HepG2 (cell line): ENCODE measurements at regions not wholly inside any gene's neighbourhood (a gene's known extent, or its start where the extent isn't known, plus 50 kb on each side); places are given as distances from the start of the nearest gene placed in this dataset.

Experiments used
- ATAC-seq: fragments of 200-7000 bp; cut with Tn5 transposase; 3 replicates; pipeline ENCODE4 v1.9.1; 2020; ENCODE audit warnings: mild to moderate bottlenecking, moderate library complexity
- BruUV-seq: library from RNA; stranded (reverse); fragments of 400-500 nt; replicated peaks from 2 replicates; lab custom pipeline; 2021; lab: Mats Ljungman, UMichigan
- CTCF ChIA-PET: fragments of 300-600 bp; formaldehyde crosslinking; extraction: SDS; loops from one replicate; lab custom pipeline; 2021; ENCODE audit warnings: low total read pairs, inconsistent platforms, low intra/inter-chr PET ratio; lab: Yijun Ruan, JAX
- POLR2A ChIA-PET: fragments of 350-600 bp; sonication (Branson Sonifier 250); formaldehyde crosslinking; loops from one replicate; lab custom pipeline; 2020; ENCODE audit warnings: antibody characterized with exemption, inconsistent platforms; lab: Yijun Ruan, JAX
- DNase-seq: peaks from one replicate; pipeline ENCODE4 v3.0.0-alpha.2; 2015; ENCODE audit warnings: low spot score
- FAIRE-seq: peaks from 3 replicates; lab custom pipeline; 2011; peaks lifted over from hg19 to GRCh38; lab: Jason Lieb, UNC
- H2AFZ ChIP-seq: one replicate; pipeline ENCODE4 v1.6.1; 2011; ENCODE audit warnings: low read length, inconsistent platforms
- H3K27ac ChIP-seq: fragments of 300-600 bp; 3 replicates; pipeline ENCODE4 v1.8.0; 2011; ENCODE audit warnings: mixed run types, mild to moderate bottlenecking, mixed read lengths, low read length, inconsistent platforms; ENCODE audit not compliant: insufficient read depth; ENCODE audit errors: extremely low read length
- H3K27me3 ChIP-seq, 2 experiments: fragments of 200-600 bp in 1 of 2; 2 replicates in 1 of 2; 3 replicates in 1 of 2; pipeline versions ENCODE4 v1.6.0 to v1.8.0; 2011; ENCODE audit warnings: low read length in 2 of 2, mild to moderate bottlenecking in 2 of 2, moderate library complexity in 2 of 2, inconsistent platforms in 1 of 2; ENCODE audit not compliant: insufficient read depth in 2 of 2, control insufficient read depth in 1 of 2
- H3K36me3 ChIP-seq, 2 experiments: fragments of 200-600 bp in 1 of 2; replicated peaks in 1 of 2; 2 replicates in 1 of 2; 3 replicates in 1 of 2; pipeline versions ENCODE4 v1.5.1 to v1.8.0; 2011; ENCODE audit warnings: low read length in 2 of 2, inconsistent platforms in 1 of 2; ENCODE audit not compliant: insufficient read depth in 2 of 2, control insufficient read depth in 1 of 2
- H3K4me1 ChIP-seq: 2 replicates; pipeline ENCODE4 v1.5.1; 2012; ENCODE audit warnings: low read length, inconsistent platforms; ENCODE audit not compliant: insufficient read depth
- H3K4me2 ChIP-seq: 2 replicates; pipeline ENCODE4 v1.6.0; 2011; ENCODE audit warnings: low read depth, low read length, inconsistent platforms
- H3K4me3 ChIP-seq, 3 experiments: fragments of 200-600 bp in 1 of 3; sonication (generic), shearing (Covaris generic) in 1 of 3; replicated peaks in 1 of 3; 2 replicates each; pipeline ENCODE4 v1.5.1; 2011 to 2016; ENCODE audit warnings: low read length in 3 of 3, inconsistent platforms in 2 of 3, low read depth in 2 of 3, mild to moderate bottlenecking in 2 of 3, control low read depth in 1 of 3, mixed read lengths in 1 of 3; ENCODE audit not compliant: insufficient read depth in 1 of 3
- H3K79me2 ChIP-seq: one replicate; pipeline ENCODE4 v1.6.1; 2011; ENCODE audit warnings: low read length, inconsistent platforms; ENCODE audit not compliant: insufficient read depth
- H3K9ac ChIP-seq: 2 replicates; pipeline ENCODE4 v1.6.0; 2011; ENCODE audit warnings: mild to moderate bottlenecking, low read depth, low read length, inconsistent platforms; ENCODE audit not compliant: insufficient read depth
- H3K9me3 ChIP-seq: 2 replicates; pipeline ENCODE4 v1.5.1; 2012; ENCODE audit warnings: mild to moderate bottlenecking, low read length
- H4K20me1 ChIP-seq: 2 replicates; pipeline ENCODE4 v1.6.0; 2011; ENCODE audit warnings: inconsistent platforms, mild to moderate bottlenecking, low read length, moderate library complexity; ENCODE audit not compliant: insufficient read depth
- HOXA3 ChIP-seq: sonication (generic); formaldehyde crosslinking; IDR thresholded peaks from 2 replicates; pipeline ENCODE4 v1.5.0; 2020; ENCODE audit warnings: missing genetic modification reagents
- KLF13 ChIP-seq: sonication (generic); formaldehyde crosslinking; IDR thresholded peaks from 2 replicates; pipeline ENCODE4 v1.4.0; 2020; ENCODE audit warnings: mild to moderate bottlenecking, missing genetic modification reagents
- MED1 ChIP-seq: sonication (generic); formaldehyde crosslinking; IDR thresholded peaks from 2 replicates; pipeline ENCODE4 v1.4.0; 2020; ENCODE audit warnings: missing genetic modification reagents
- NFYC ChIP-seq: IDR thresholded peaks from 2 replicates; pipeline ENCODE4 v1.6.1; 2016; ENCODE audit warnings: missing genetic modification reagents, missing compliant biosample characterization
- ONECUT2 ChIP-seq: sonication (generic); formaldehyde crosslinking; IDR thresholded peaks from 2 replicates; pipeline ENCODE4 v1.4.0; 2020; ENCODE audit warnings: missing genetic modification reagents
- POGZ ChIP-seq: sonication (generic); formaldehyde crosslinking; IDR thresholded peaks from 2 replicates; pipeline ENCODE4 v1.4.0; 2020; ENCODE audit warnings: mild to moderate bottlenecking, missing genetic modification reagents
- RBAK ChIP-seq: sonication (generic); formaldehyde crosslinking; IDR thresholded peaks from 2 replicates; pipeline ENCODE4 v1.5.1; 2020; ENCODE audit warnings: mild to moderate bottlenecking, missing genetic modification reagents
- SIN3A ChIP-seq: IDR thresholded peaks from 2 replicates; pipeline ENCODE4 v1.6.1; 2011; ENCODE audit warnings: low read depth, mild to moderate bottlenecking, control low read depth, low read length, borderline replicate concordance
- TBX2 ChIP-seq: sonication (generic); formaldehyde crosslinking; IDR thresholded peaks from 2 replicates; pipeline ENCODE4 v1.5.0; 2020; ENCODE audit warnings: missing genetic modification reagents, mild to moderate bottlenecking, borderline replicate concordance
- YEATS4 ChIP-seq: sonication (generic); formaldehyde crosslinking; IDR thresholded peaks from 2 replicates; pipeline ENCODE4 v1.4.0; 2020; ENCODE audit warnings: missing genetic modification reagents, borderline replicate concordance
- ZMYM4 ChIP-seq: sonication (generic); formaldehyde crosslinking; IDR thresholded peaks from 2 replicates; pipeline ENCODE4 v1.8.1; 2023; ENCODE audit warnings: mild to moderate bottlenecking, missing genetic modification reagents
- ZNF235 ChIP-seq: sonication (generic); formaldehyde crosslinking; IDR thresholded peaks from 2 replicates; pipeline ENCODE4 v1.8.1; 2023; ENCODE audit warnings: mild to moderate bottlenecking, missing genetic modification reagents, borderline replicate concordance
- ZNF367 ChIP-seq: sonication (generic); formaldehyde crosslinking; IDR thresholded peaks from 2 replicates; pipeline ENCODE4 v1.4.0; 2020; ENCODE audit warnings: missing genetic modification reagents, borderline replicate concordance
- WGBS: methylation state at CpG from one replicate; pipeline ENCODE4 v1.1.6; 2017; ENCODE audit warnings: low lambda C conversion rate; 5-methylcytosine and 5-hydroxymethylcytosine counted together
- in situ Hi-C: cut with HindIII; loops from 2 replicates; pipeline ENCODE4 v1.10.0; 2017; ENCODE audit warnings: low pct_unique_long_range_greater_than_20kb; ENCODE audit not compliant: extremely low pct_ligation_motif_present
- intact Hi-C: fragments of 100-400 bp; cut with micrococcal nuclease; formaldehyde crosslinking; loops from one replicate; pipeline ENCODE4 v1.10.0; 2022; ENCODE audit not compliant: unreplicated experiment
- TF ChIP-seq, protein P1 (sequence below): sonication (generic); formaldehyde crosslinking; conservative IDR thresholded peaks from 2 replicates; pipeline ENCODE4 v1.4.0; 2020; ENCODE audit warnings: mild to moderate bottlenecking, missing genetic modification reagents, moderate library complexity
- TF ChIP-seq, protein P2 (sequence below): sonication (generic); formaldehyde crosslinking; IDR thresholded peaks from 2 replicates; pipeline ENCODE4 v1.4.0; 2020; ENCODE audit warnings: mild to moderate bottlenecking, missing genetic modification reagents
- TF ChIP-seq, protein P3 (sequence below): sonication (generic); formaldehyde crosslinking; IDR thresholded peaks from 2 replicates; pipeline ENCODE4 v1.4.0; 2020; ENCODE audit warnings: missing genetic modification reagents, borderline replicate concordance

GRCh38 chr15:98289747-98290146 is 329.2 kb downstream of the ARRDC4 start:
- Histone ChIP-seq H3K27me3 (peaks cover 5 to 46% of the 10 kb centered on the region in 2 experiments), H3K36me3 (no peaks in the 10 kb centered on the region), H3K4me3 (no peak overlapping the region), H4K20me1 (no peaks in the 10 kb centered on the region), H3K9ac (no peak overlapping the region), H3K4me1 (no peaks in the 10 kb centered on the region), H3K79me2 (no peaks in the 10 kb centered on the region), H3K4me2 (no peak overlapping the region), H3K9me3 (no peaks in the 10 kb centered on the region), H2AFZ (no peak overlapping the region), H3K27ac (no peak overlapping the region)
- DNase-seq (no peak), FAIRE-seq (no peak), ATAC-seq (no peak)
- in situ Hi-C loops = loop anchor here (10.0 kb wide), 1 partner anchor 385 kb away; no protein-coding TSS in a partner anchor
- intact Hi-C loops = no loop called here
- ChIA-PET POLR2A (no interaction called here), CTCF (no interaction called here)
- no TSS peak for BruUV-seq
- 2% methylated on average over 3 of the region's 3 CpGs for WGBS
- no peak for TF ChIP-seq NFYC (CRISPR knock-in tag)
- TF ChIP-seq, protein P1, sequence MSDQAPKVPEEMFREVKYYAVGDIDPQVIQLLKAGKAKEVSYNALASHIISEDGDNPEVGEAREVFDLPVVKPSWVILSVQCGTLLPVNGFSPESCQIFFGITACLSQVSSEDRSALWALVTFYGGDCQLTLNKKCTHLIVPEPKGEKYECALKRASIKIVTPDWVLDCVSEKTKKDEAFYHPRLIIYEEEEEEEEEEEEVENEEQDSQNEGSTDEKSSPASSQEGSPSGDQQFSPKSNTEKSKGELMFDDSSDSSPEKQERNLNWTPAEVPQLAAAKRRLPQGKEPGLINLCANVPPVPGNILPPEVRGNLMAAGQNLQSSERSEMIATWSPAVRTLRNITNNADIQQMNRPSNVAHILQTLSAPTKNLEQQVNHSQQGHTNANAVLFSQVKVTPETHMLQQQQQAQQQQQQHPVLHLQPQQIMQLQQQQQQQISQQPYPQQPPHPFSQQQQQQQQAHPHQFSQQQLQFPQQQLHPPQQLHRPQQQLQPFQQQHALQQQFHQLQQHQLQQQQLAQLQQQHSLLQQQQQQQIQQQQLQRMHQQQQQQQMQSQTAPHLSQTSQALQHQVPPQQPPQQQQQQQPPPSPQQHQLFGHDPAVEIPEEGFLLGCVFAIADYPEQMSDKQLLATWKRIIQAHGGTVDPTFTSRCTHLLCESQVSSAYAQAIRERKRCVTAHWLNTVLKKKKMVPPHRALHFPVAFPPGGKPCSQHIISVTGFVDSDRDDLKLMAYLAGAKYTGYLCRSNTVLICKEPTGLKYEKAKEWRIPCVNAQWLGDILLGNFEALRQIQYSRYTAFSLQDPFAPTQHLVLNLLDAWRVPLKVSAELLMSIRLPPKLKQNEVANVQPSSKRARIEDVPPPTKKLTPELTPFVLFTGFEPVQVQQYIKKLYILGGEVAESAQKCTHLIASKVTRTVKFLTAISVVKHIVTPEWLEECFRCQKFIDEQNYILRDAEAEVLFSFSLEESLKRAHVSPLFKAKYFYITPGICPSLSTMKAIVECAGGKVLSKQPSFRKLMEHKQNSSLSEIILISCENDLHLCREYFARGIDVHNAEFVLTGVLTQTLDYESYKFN (CRISPR knock-in tag) = no peak
- no peak for TF ChIP-seq ONECUT2 (CRISPR knock-in tag)
- TF ChIP-seq KLF13 (CRISPR knock-in tag) = no peak
- TF ChIP-seq, protein P2, sequence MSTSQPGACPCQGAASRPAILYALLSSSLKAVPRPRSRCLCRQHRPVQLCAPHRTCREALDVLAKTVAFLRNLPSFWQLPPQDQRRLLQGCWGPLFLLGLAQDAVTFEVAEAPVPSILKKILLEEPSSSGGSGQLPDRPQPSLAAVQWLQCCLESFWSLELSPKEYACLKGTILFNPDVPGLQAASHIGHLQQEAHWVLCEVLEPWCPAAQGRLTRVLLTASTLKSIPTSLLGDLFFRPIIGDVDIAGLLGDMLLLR (CRISPR knock-in tag) = no peak
- no peak for TF ChIP-seq MED1 (CRISPR knock-in tag)
- TF ChIP-seq SIN3A = no peak
- no peak for TF ChIP-seq YEATS4 (CRISPR knock-in tag)
- TF ChIP-seq POGZ (CRISPR knock-in tag) = no peak
- TF ChIP-seq, protein P3, sequence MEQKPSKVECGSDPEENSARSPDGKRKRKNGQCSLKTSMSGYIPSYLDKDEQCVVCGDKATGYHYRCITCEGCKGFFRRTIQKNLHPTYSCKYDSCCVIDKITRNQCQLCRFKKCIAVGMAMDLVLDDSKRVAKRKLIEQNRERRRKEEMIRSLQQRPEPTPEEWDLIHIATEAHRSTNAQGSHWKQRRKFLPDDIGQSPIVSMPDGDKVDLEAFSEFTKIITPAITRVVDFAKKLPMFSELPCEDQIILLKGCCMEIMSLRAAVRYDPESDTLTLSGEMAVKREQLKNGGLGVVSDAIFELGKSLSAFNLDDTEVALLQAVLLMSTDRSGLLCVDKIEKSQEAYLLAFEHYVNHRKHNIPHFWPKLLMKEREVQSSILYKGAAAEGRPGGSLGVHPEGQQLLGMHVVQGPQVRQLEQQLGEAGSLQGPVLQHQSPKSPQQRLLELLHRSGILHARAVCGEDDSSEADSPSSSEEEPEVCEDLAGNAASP (CRISPR knock-in tag) = no peak
- TF ChIP-seq ZMYM4 (CRISPR knock-in tag) = no peak
- no peak for TF ChIP-seq TBX2
- no peak for TF ChIP-seq ZNF235 (CRISPR knock-in tag)
- no peak for TF ChIP-seq ZNF367
- TF ChIP-seq RBAK (CRISPR knock-in tag) = no peak
- no peak for TF ChIP-seq HOXA3 (CRISPR knock-in tag)
